ENCODE measurements at regions not wholly inside any gene's neighbourhood (a gene's known extent, or its start where the extent isn't known, plus 50 kb on each side); places are given as distances from the start of the nearest gene placed in this dataset.

- Histone ChIP-seq H3K4me2 (ENCODE audit: insufficient read depth, insufficient read length, low read length) (no peak overlapping the region), H3K9me3 (ENCODE audit: control insufficient read depth, low read depth, low read length) (no peaks in the 10 kb centered on the region), H3K79me2 (ENCODE audit: insufficient read depth, low read length) (0 out of 2 replicates have a peak, but pooled peaks cover 2% of the 10 kb centered on the region), H3K27ac (ENCODE audit: insufficient read length, low read depth, low read length) (no peak overlapping the region), H4K8ac (replicated peaks; ENCODE audit: insufficient read length, low read depth, low read length) (no peak overlapping the region), H4K20me1 (ENCODE audit: control insufficient read depth, insufficient read depth, insufficient read length) (no peaks in the 10 kb centered on the region), H3T11ph (ENCODE audit: low read length) (no peak overlapping the region), H2AK5ac (ENCODE audit: insufficient read length, low read length) (no peak overlapping the region), H3K27me3 (ENCODE audit: insufficient read depth, low read length) (no peaks in the 10 kb centered on the region), H4K91ac (ENCODE audit: insufficient read length, low read depth, low read length) (no peak overlapping the region), H3K79me1 (ENCODE audit: insufficient read depth, low read depth, low read length, poor library complexity, severe bottlenecking) (no peaks in the 10 kb centered on the region), H3K9ac (ENCODE audit: extremely low read depth, insufficient read length, low read length) (no peak overlapping the region), H3K4me1 (ENCODE audit: insufficient read depth, low read length) (peaks cover 8% of the 10 kb centered on the region; the same call in 1 of the 2 replicates), H3K23ac (ENCODE audit: insufficient read length, low read depth, low read length) (no peak overlapping the region), H3K56ac (ENCODE audit: insufficient read length, low read depth, low read length) (no peak overlapping the region), H2BK20ac (ENCODE audit: low read depth, low read length, poor library complexity, severe bottlenecking) (no peak overlapping the region), H3K4ac (ENCODE audit: low read depth, low read length) (no peak overlapping the region), H2BK120ac (ENCODE audit: low read depth, low read length, poor library complexity, severe bottlenecking) (no peak overlapping the region), H3K23me2 (ENCODE audit: insufficient read length, low read depth, low read length, poor library complexity, severe bottlenecking) (no peaks in the 10 kb centered on the region), H2AFZ (ENCODE audit: low read length) (no peak overlapping the region), H2BK15ac (ENCODE audit: low read depth, low read length) (no peak overlapping the region), H3K14ac (ENCODE audit: insufficient read depth, low read length) (no peak overlapping the region), H3K18ac (ENCODE audit: insufficient read length, low read depth, low read length) (no peak overlapping the region), H2BK5ac (ENCODE audit: insufficient read length, low read length) (no peak overlapping the region), H2BK12ac (ENCODE audit: insufficient read length, low read depth, low read length) (no peak overlapping the region), H4K5ac (ENCODE audit: insufficient read length, low read depth, low read length) (no peak overlapping the region)
- Mint-ChIP-seq H3K27ac (peak overlapping the region in 1 of 3 experiments; percentile 94; a peak in 4 of 7 replicates), H3K4me3 (no peak overlapping the region), H3K4me1 (peaks cover 53 to 55% of the 10 kb centered on the region in 2 experiments), H3K27me3 (ENCODE audit: low read depth) (no peaks in the 10 kb centered on the region; the same call in 1 of the 2 replicates), H3K36me3 (ENCODE audit: insufficient read depth in 1 of 3, low read depth in 3 of 3) (peaks cover 0 to 9% (median 0%) of the 10 kb centered on the region in 3 experiments; a peak in 3 of 7 replicates), H3K9me3 (peaks cover 0 to 4% of the 10 kb centered on the region in 2 experiments; a peak in 3 of 5 replicates)
- no peak for TF ChIP-seq CTCF (conservative IDR thresholded peaks at IDR 0.05)
- no peak for DNase-seq
Measured at GRCh38 chr12:42670719-42671118, 81.2 kb upstream of the PRICKLE1 start.
